PC-3 (cell line): ENCODE measurements at regions not wholly inside any gene's neighbourhood (a gene's known extent, or its start where the extent isn't known, plus 50 kb on each side); places are given as distances from the start of the nearest gene placed in this dataset.

ENCODE experiments used
- ATAC-seq: fragments of 200-7000 bp; cut with Tn5 transposase; 2 replicates; pipeline ENCODE4 v1.9.1; 2020; ENCODE audit warnings: mild to moderate bottlenecking, moderate library complexity
- BruUV-seq: library from RNA; stranded (reverse); fragments of 400-500 nt; replicated peaks from 2 replicates; lab custom pipeline; 2021; lab: Mats Ljungman, UMichigan
- CTCF ChIA-PET: fragments of 300-600 bp; sonication (Branson Sonifier 250); formaldehyde crosslinking; loops from one replicate; lab custom pipeline; 2022; ENCODE audit warnings: antibody characterized with exemption; lab: Charles Lee
- POLR2A ChIA-PET: fragments of 300-600 bp; sonication (Branson Sonifier 250); formaldehyde crosslinking; loops from one replicate; lab custom pipeline; 2022; ENCODE audit warnings: antibody characterized with exemption; ENCODE audit not compliant: unreplicated experiment; lab: Charles Lee
- DNase-seq: peaks from one replicate; pipeline ENCODE4 v3.0.0-alpha.2; 2015
- H2AFZ ChIP-seq: fragments of 300-600 bp; sonication (generic); 2 replicates; pipeline ENCODE4 v1.6.0; 2016; ENCODE audit warnings: antibody characterized with exemption, low read length
- H3F3A ChIP-seq: fragments of 300-600 bp; sonication (generic); one replicate; pipeline ENCODE4 v1.6.0; 2017; ENCODE audit warnings: antibody characterized with exemption, low read length, control low read depth, mild to moderate bottlenecking; ENCODE audit not compliant: unreplicated experiment
- H3K27ac ChIP-seq: fragments of 300-600 bp; sonication (generic); 2 replicates; pipeline ENCODE4 v1.5.1; 2016; ENCODE audit warnings: mild to moderate bottlenecking, low read length
- H3K27me3 ChIP-seq: fragments of 300-600 bp; sonication (generic); 2 replicates; pipeline ENCODE4 v1.6.1; 2016; ENCODE audit warnings: low read length, mixed read lengths
- H3K36me3 ChIP-seq: fragments of 300-600 bp; sonication (generic); 2 replicates; pipeline ENCODE4 v1.6.1; 2016; ENCODE audit warnings: low read depth, mixed run types, low read length, mixed read lengths
- H3K4me1 ChIP-seq: fragments of 300-600 bp; sonication (generic); 2 replicates; pipeline ENCODE4 v1.5.1; 2016; ENCODE audit warnings: low read length; ENCODE audit not compliant: insufficient read depth
- H3K4me2 ChIP-seq: fragments of 300-600 bp; sonication (generic); 2 replicates; pipeline ENCODE4 v1.6.0; 2016; ENCODE audit warnings: low read length
- H3K4me3 ChIP-seq: fragments of 300-600 bp; sonication (generic); 2 replicates; pipeline ENCODE4 v1.5.1; 2016; ENCODE audit warnings: mild to moderate bottlenecking, low read length, mixed read lengths
- H3K79me2 ChIP-seq: fragments of 300-600 bp; sonication (generic); 2 replicates; pipeline ENCODE4 v1.6.1; 2017; ENCODE audit warnings: low read length, mixed read lengths
- H3K9ac ChIP-seq: fragments of 300-600 bp; sonication (generic); 2 replicates; pipeline ENCODE4 v1.6.0; 2016; ENCODE audit warnings: mild to moderate bottlenecking, low read length
- H3K9me2 ChIP-seq: fragments of 300-600 bp; sonication (generic); replicated peaks from 2 replicates; pipeline ENCODE4 v1.6.1; 2016; ENCODE audit warnings: mixed run types, low read length, mixed read lengths
- H3K9me3 ChIP-seq: fragments of 300-600 bp; sonication (generic); 2 replicates; pipeline ENCODE4 v1.6.1; 2016; ENCODE audit warnings: low read length, mixed read lengths
- H4K20me1 ChIP-seq: fragments of 300-600 bp; sonication (generic); 2 replicates; pipeline ENCODE4 v1.6.1; 2016; ENCODE audit warnings: low read length, mixed read lengths
- CTCF ChIP-seq: fragments of 300-600 bp; sonication (generic); conservative IDR thresholded peaks from 2 replicates; pipeline ENCODE4 v1.5.1; 2017; ENCODE audit warnings: antibody characterized with exemption, low read depth, mild to moderate bottlenecking, low read length
- EZH2 ChIP-seq: fragments of 300-600 bp; sonication (generic); IDR thresholded peaks from one replicate; pipeline ENCODE4 v1.6.1; 2017; ENCODE audit warnings: antibody characterized with exemption, mild to moderate bottlenecking, low read length; ENCODE audit not compliant: unreplicated experiment
- EZH2phosphoT487 ChIP-seq: fragments of 300-600 bp; sonication (generic); IDR thresholded peaks from 2 replicates; pipeline ENCODE4 v1.6.1; 2018; ENCODE audit warnings: mild to moderate bottlenecking, antibody characterized with exemption, low read length, borderline replicate concordance
- intact Hi-C: fragments of 100-400 bp; cut with micrococcal nuclease; formaldehyde crosslinking; loops from 2 replicates; pipeline ENCODE4 v1.9.0; 2023

GRCh38 chr19:30652751-30653150 lies 280.6 kb downstream of the ZNF536 start:
- Histone ChIP-seq H3K27me3 (peaks cover 21% of the 10 kb centered on the region), H3F3A (no peaks in the 10 kb centered on the region), H3K4me1 (no peaks in the 10 kb centered on the region), H3K36me3 (no peaks in the 10 kb centered on the region), H3K9me3 (no peaks in the 10 kb centered on the region), H3K79me2 (no peaks in the 10 kb centered on the region), H3K27ac (no peak overlapping the region), H4K20me1 (no peaks in the 10 kb centered on the region), H3K9me2 (no peaks in the 10 kb centered on the region), H3K4me3 (no peak overlapping the region), H3K4me2 (no peak overlapping the region), H2AFZ (no peak overlapping the region), H3K9ac (no peak overlapping the region)
- TF ChIP-seq EZH2 (no peak), EZH2phosphoT487 (no peak), CTCF (no peak)
- intact Hi-C loops = loop anchor here (5.0 kb wide), 2 partner anchors 605 to 775 kb away; no protein-coding TSS in a partner anchor
- BruUV-seq = no TSS peak
- ChIA-PET POLR2A (no interaction called here), CTCF (no interaction called here)
- ATAC-seq (no peak), DNase-seq (no peak)

GRCh38 chr19:30651691-30652090 lies 279.5 kb downstream of the ZNF536 start:
- no peaks in the 10 kb centered on the region for H3K79me2 ChIP-seq
- no peaks in the 10 kb centered on the region for H3K9me3 ChIP-seq
- intact Hi-C loops = loop anchor here (5.0 kb wide), 2 partner anchors 604 to 774 kb away; no protein-coding TSS in a partner anchor
- peaks cover 27% of the 10 kb centered on the region for H3K27me3 ChIP-seq
- TF ChIP-seq CTCF = no peak
- no peak overlapping the region for H3K4me3 ChIP-seq
- H3K36me3 ChIP-seq = no peaks in the 10 kb centered on the region
- no peaks in the 10 kb centered on the region for H3F3A ChIP-seq
- H3K4me1 ChIP-seq = no peaks in the 10 kb centered on the region
- ChIA-PET POLR2A (no interaction called here), CTCF (no interaction called here)
- H3K9me2 ChIP-seq = no peaks in the 10 kb centered on the region
- no peak overlapping the region for H2AFZ ChIP-seq
- no peak overlapping the region for H3K9ac ChIP-seq
- no peak for ATAC-seq
- H4K20me1 ChIP-seq = no peaks in the 10 kb centered on the region
- no TSS peak for BruUV-seq
- no peak overlapping the region for H3K27ac ChIP-seq
- no peak overlapping the region for H3K4me2 ChIP-seq
- no peak for DNase-seq

GRCh38 chr19:30651066-30651465 lies 278.9 kb downstream of the ZNF536 start:
- H3K9me3 ChIP-seq = no peaks in the 10 kb centered on the region
- BruUV-seq = no TSS peak
- H3K27me3 ChIP-seq = peaks cover 27% of the 10 kb centered on the region
- no peak for ATAC-seq
- H3K79me2 ChIP-seq = no peaks in the 10 kb centered on the region
- intact Hi-C loops = loop anchor here (5.0 kb wide), 2 partner anchors 604 to 774 kb away; no protein-coding TSS in a partner anchor
- H4K20me1 ChIP-seq = no peaks in the 10 kb centered on the region
- no peak overlapping the region for H3K4me2 ChIP-seq
- H3K4me3 ChIP-seq = no peak overlapping the region
- ChIA-PET CTCF (no interaction called here), POLR2A (no interaction called here)
- H3K9ac ChIP-seq = no peak overlapping the region
- H3F3A ChIP-seq = no peaks in the 10 kb centered on the region
- TF ChIP-seq EZH2 (no peak), CTCF (no peak)
- no peaks in the 10 kb centered on the region for H3K9me2 ChIP-seq
- no peak overlapping the region for H3K27ac ChIP-seq
- no peaks in the 10 kb centered on the region for H3K36me3 ChIP-seq
- no peak for DNase-seq
- H2AFZ ChIP-seq = no peak overlapping the region
- H3K4me1 ChIP-seq = no peaks in the 10 kb centered on the region
